B cell (primary cell): ENCODE measurements at regions not wholly inside any gene's neighbourhood (a gene's known extent, or its start where the extent isn't known, plus 50 kb on each side); places are given as distances from the start of the nearest gene placed in this dataset.

Source experiments
- ATAC-seq: fragments of 200-7000 bp; cut with Tn5 transposase; one replicate; pipeline ENCODE4 v1.10.0; 2021; ENCODE audit warnings: low read depth, mild to moderate bottlenecking, moderate number of reproducible peaks, moderate library complexity
- CTCF ChIA-PET: fragments of 350-600 bp; sonication (Branson Sonifier 250); formaldehyde crosslinking; loops from one replicate; lab custom pipeline; 2021; ENCODE audit warnings: antibody characterized with exemption, inconsistent platforms; lab: Charles Lee
- POLR2A ChIA-PET: fragments of 350-600 bp; sonication (Branson Sonifier 250); formaldehyde crosslinking; loops from one replicate; lab custom pipeline; 2021; ENCODE audit warnings: antibody characterized with exemption; lab: Charles Lee
- DNase-seq: peaks from one replicate; pipeline ENCODE4 v3.0.0; 2013
- H2AFZ ChIP-seq: 2 replicates; pipeline ENCODE4 v1.6.1; 2012; ENCODE audit warnings: mild to moderate bottlenecking, low read depth, low read length; ENCODE audit not compliant: insufficient read depth, poor library complexity, severe bottlenecking
- H3K27ac ChIP-seq, 2 donors: 1 replicate in 1 of 2; 2 replicates in 1 of 2; pipeline ENCODE4 v1.5.1; 2012 to 2013; ENCODE audit warnings: low read length in 2 of 2, mild to moderate bottlenecking in 2 of 2, moderate library complexity in 1 of 2
- H3K27me3 ChIP-seq, 4 experiments: fragments of 200-600 bp in 1 of 4; sonication (generic) in 1 of 4; replicated peaks in 1 of 4; 1 replicate in 2 of 4; 2 replicates in 2 of 4; pipeline versions ENCODE4 v1.6.1 to v1.7.0; 2013 to 2016; ENCODE audit warnings: low read length in 3 of 4, mild to moderate bottlenecking in 2 of 4, mixed read lengths in 1 of 4, moderate library complexity in 1 of 4; ENCODE audit not compliant: insufficient read depth in 4 of 4, control insufficient read depth in 3 of 4; ENCODE audit errors: control extremely low read depth in 1 of 4
- H3K36me3 ChIP-seq, 2 experiments: replicated peaks in 1 of 2; 1 replicate in 1 of 2; 2 replicates in 1 of 2; pipeline versions ENCODE4 v1.6.1 to v1.7.1; 2013; ENCODE audit warnings: low read length in 1 of 2; ENCODE audit not compliant: insufficient read depth in 2 of 2, control insufficient read depth in 1 of 2; ENCODE audit errors: control extremely low read depth in 1 of 2, extremely low read depth in 1 of 2
- H3K4me1 ChIP-seq, 2 donors: fragments of 200-600 bp in 1 of 2; sonication (generic) in 1 of 2; 1 replicate in 1 of 2; 2 replicates in 1 of 2; pipeline versions ENCODE4 v1.5.1 to v1.6.1; 2013 to 2017; ENCODE audit warnings: low read length in 2 of 2; ENCODE audit not compliant: control insufficient read depth in 2 of 2, insufficient read depth in 2 of 2
- H3K4me2 ChIP-seq: replicated peaks from 2 replicates; pipeline ENCODE3; 2012; ENCODE audit warnings: mild to moderate bottlenecking, low read depth, low read length; ENCODE audit not compliant: poor library complexity, severe bottlenecking
- H3K4me3 ChIP-seq, 5 experiments: fragments of 200-600 bp in 1 of 5; sonication (generic) in 1 of 5; 1 replicate in 3 of 5; 2 replicates in 2 of 5; pipeline versions ENCODE4 v1.5.1 to v1.7.0; 2011 to 2016; ENCODE audit warnings: low read length in 4 of 5, mild to moderate bottlenecking in 4 of 5, low read depth in 2 of 5, control low read depth in 1 of 5, moderate library complexity in 1 of 5; ENCODE audit not compliant: insufficient read depth in 1 of 5; ENCODE audit errors: control extremely low read depth in 1 of 5, extremely low read depth in 1 of 5
- H3K79me2 ChIP-seq: fragments of 200-600 bp; sonication (generic); one replicate; pipeline ENCODE4 v1.6.0; 2016; ENCODE audit warnings: low read length; ENCODE audit not compliant: control insufficient read depth, insufficient read depth
- H3K9ac ChIP-seq: fragments of 200-600 bp; sonication (generic); 2 replicates; pipeline ENCODE4 v1.6.1; 2017; ENCODE audit warnings: mild to moderate bottlenecking, low read length, moderate library complexity
- H3K9me3 ChIP-seq, 3 donors: one replicate each; pipeline versions ENCODE4 v1.6.1 to v1.7.1; 2013; ENCODE audit warnings: low read length in 2 of 3; ENCODE audit not compliant: control insufficient read depth in 2 of 3, insufficient read depth in 1 of 3; ENCODE audit errors: control extremely low read depth in 1 of 3
- H4K20me1 ChIP-seq: 2 replicates; pipeline ENCODE4 v1.6.0; 2012; ENCODE audit warnings: mild to moderate bottlenecking, low read length; ENCODE audit not compliant: insufficient read depth, control insufficient read depth, poor library complexity, severe bottlenecking
- H3K27ac Mint-ChIP-seq: one replicate; pipeline ENCODE4 v1.8.0; 2021; ENCODE audit warnings: mixed read lengths
- H3K27me3 Mint-ChIP-seq: one replicate; pipeline ENCODE4 v1.8.0; 2021; ENCODE audit warnings: mixed read lengths
- H3K4me1 Mint-ChIP-seq: one replicate; pipeline ENCODE4 v1.8.0; 2021; ENCODE audit warnings: mixed read lengths
- H3K4me3 Mint-ChIP-seq: one replicate; pipeline ENCODE4 v1.8.0; 2021; ENCODE audit warnings: mixed read lengths
- H3K9me3 Mint-ChIP-seq: one replicate; pipeline ENCODE4 v1.8.0; 2022; ENCODE audit warnings: mixed read lengths; ENCODE audit not compliant: insufficient read depth
- EZH2 ChIP-seq: IDR thresholded peaks from 2 replicates; pipeline ENCODE4 v1.6.1; 2012; ENCODE audit warnings: borderline replicate concordance, low read depth, mild to moderate bottlenecking, moderate library complexity, low read length; ENCODE audit not compliant: insufficient read depth, poor library complexity, severe bottlenecking
- WGBS: methylation state at CpG from one replicate; pipeline ENCODE4 v1.1.5; 2013; ENCODE audit warnings: missing lambda C conversion rate; ENCODE audit not compliant: insufficient coverage; 5-methylcytosine and 5-hydroxymethylcytosine counted together
- intact Hi-C: fragments of 100-400 bp; cut with micrococcal nuclease; formaldehyde crosslinking; loops from one replicate; pipeline ENCODE4 v1.10.0; 2022
- TF ChIP-seq, protein P1 (sequence below): fragments of 200-600 bp; IDR thresholded peaks from one replicate; pipeline ENCODE4 v1.8.0; 2022; ENCODE audit warnings: antibody characterized with exemption, mild to moderate bottlenecking

DNA sequence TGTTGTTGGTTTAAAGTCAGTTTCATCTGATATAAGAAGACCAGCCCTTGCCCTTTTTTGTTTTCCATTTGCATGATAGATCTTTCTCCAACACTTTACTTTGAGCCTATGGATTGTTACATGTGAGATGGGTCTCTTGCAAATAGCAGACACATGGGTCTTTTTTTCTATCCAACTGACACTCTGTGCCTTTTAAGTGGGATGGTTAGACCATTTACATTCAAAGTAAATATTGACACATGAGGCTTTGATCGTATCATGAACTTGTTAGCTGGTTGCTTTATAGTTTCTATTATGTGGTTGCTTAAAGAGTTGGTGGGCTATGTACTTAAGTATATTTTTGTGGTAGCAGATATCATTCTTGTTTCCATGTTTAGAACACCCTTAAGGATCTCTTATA is 213.4 kb upstream of the G2E3 start:
- POLR2A ChIA-PET: no interaction called here
- no peak overlapping the region for H3K9ac ChIP-seq
- DNase-seq (no peak), ATAC-seq (no peak)
- Mint-ChIP-seq H3K27ac (no peak overlapping the region), H3K4me3 (no peak overlapping the region), H3K9me3 (no peaks in the 10 kb centered on the region), H3K4me1 (no peaks in the 10 kb centered on the region), H3K27me3 (peaks cover 9% of the 10 kb centered on the region)
- H4K20me1 ChIP-seq: no peaks in the 10 kb centered on the region
- H3K79me2 ChIP-seq: no peaks in the 10 kb centered on the region
- no peaks in the 10 kb centered on the region for H3K4me1 ChIP-seq
- H2AFZ ChIP-seq: no peak overlapping the region
- CTCF ChIA-PET: no interaction called here
- H3K36me3 ChIP-seq: no peaks in the 10 kb centered on the region
- no peak overlapping the region for H3K27ac ChIP-seq
- TF ChIP-seq, protein P1, sequence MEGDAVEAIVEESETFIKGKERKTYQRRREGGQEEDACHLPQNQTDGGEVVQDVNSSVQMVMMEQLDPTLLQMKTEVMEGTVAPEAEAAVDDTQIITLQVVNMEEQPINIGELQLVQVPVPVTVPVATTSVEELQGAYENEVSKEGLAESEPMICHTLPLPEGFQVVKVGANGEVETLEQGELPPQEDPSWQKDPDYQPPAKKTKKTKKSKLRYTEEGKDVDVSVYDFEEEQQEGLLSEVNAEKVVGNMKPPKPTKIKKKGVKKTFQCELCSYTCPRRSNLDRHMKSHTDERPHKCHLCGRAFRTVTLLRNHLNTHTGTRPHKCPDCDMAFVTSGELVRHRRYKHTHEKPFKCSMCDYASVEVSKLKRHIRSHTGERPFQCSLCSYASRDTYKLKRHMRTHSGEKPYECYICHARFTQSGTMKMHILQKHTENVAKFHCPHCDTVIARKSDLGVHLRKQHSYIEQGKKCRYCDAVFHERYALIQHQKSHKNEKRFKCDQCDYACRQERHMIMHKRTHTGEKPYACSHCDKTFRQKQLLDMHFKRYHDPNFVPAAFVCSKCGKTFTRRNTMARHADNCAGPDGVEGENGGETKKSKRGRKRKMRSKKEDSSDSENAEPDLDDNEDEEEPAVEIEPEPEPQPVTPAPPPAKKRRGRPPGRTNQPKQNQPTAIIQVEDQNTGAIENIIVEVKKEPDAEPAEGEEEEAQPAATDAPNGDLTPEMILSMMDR: no peak
- no peak for TF ChIP-seq EZH2
- no peak overlapping the region for H3K4me2 ChIP-seq
- intact Hi-C loops: no loop called here
- no peak overlapping the region for H3K4me3 ChIP-seq
- no peaks in the 10 kb centered on the region for H3K27me3 ChIP-seq
- H3K9me3 ChIP-seq: no peaks in the 10 kb centered on the region
- no CpG with 5 or more reads among the region's 1 CpG for WGBS

DNA sequence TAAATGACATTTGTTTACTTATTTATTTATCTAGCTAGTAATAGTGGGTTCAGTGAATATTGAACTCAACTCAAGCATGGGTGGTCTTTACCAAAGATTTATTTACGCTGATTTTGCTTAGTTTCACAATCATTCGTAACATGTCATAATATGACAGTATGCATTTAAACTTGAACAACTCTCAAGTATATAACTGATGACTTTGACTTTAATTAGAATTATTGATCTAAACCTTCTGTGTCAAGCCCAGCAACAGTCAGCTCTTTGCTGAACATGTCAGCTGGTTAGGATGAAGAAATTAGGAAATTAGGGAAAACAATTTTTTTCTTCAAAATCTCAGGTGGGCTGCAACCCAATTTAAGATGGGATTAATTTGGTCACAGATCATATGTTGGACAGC is 210.5 kb upstream of the G2E3 start:
- Histone ChIP-seq H3K36me3 (no peaks in the 10 kb centered on the region), H3K4me3 (no peak overlapping the region), H3K4me2 (no peak overlapping the region), H3K79me2 (no peaks in the 10 kb centered on the region), H2AFZ (no peak overlapping the region), H3K27ac (no peak overlapping the region), H4K20me1 (no peaks in the 10 kb centered on the region), H3K27me3 (no peaks in the 10 kb centered on the region), H3K9ac (no peak overlapping the region), H3K4me1 (no peaks in the 10 kb centered on the region), H3K9me3 (no peaks in the 10 kb centered on the region)
- ChIA-PET CTCF (no interaction called here), POLR2A (no interaction called here)
- Mint-ChIP-seq H3K27ac (no peak overlapping the region), H3K4me1 (no peaks in the 10 kb centered on the region), H3K9me3 (no peaks in the 10 kb centered on the region), H3K27me3 (peaks cover 18% of the 10 kb centered on the region), H3K4me3 (no peak overlapping the region)
- ATAC-seq: no peak
- intact Hi-C loops: no loop called here
- WGBS: no CpG with 5 or more reads among the region's 2 CpGs
- TF ChIP-seq, protein P1: no peak
- no peak for TF ChIP-seq EZH2
- no peak for DNase-seq
